SU-DHL-6 (cell line): ENCODE measurements at regions not wholly inside any gene's neighbourhood (a gene's known extent, or its start where the extent isn't known, plus 50 kb on each side); places are given as distances from the start of the nearest gene placed in this dataset.
"Not testable (repeated sequence)": the region's sequence is repeated elsewhere in the genome, so short reads cannot be mapped to it uniquely, and the experiment has no call there.

ENCODE experiments used
- H2AFZ ChIP-seq: fragments of 200-600 bp; sonication (generic); 2 replicates; pipeline ENCODE4 v1.6.1; 2014; ENCODE audit warnings: low read depth, mild to moderate bottlenecking, moderate library complexity, mixed read lengths, antibody characterized with exemption, low read length; ENCODE audit not compliant: severe bottlenecking
- H3F3A ChIP-seq: fragments of 200-600 bp; shearing (Covaris generic); 2 replicates; pipeline ENCODE4 v1.6.0; 2016; ENCODE audit warnings: antibody characterized with exemption, mild to moderate bottlenecking; ENCODE audit not compliant: insufficient read depth
- H3K27ac ChIP-seq: fragments of 200-600 bp; sonication (generic); 2 replicates; pipeline ENCODE4 v1.5.1; 2016; ENCODE audit warnings: low read depth, mild to moderate bottlenecking, low read length, moderate library complexity, mixed read lengths
- H3K27me3 ChIP-seq: fragments of 200-600 bp; sonication (generic), shearing (Covaris generic); 2 replicates; pipeline ENCODE4 v1.6.0; 2014; ENCODE audit warnings: mild to moderate bottlenecking, low read length
- H3K36me3 ChIP-seq: fragments of 200-600 bp; sonication (generic); 2 replicates; pipeline ENCODE4 v1.6.1; 2014; ENCODE audit warnings: mild to moderate bottlenecking, low read length, mixed read lengths
- H3K4me2 ChIP-seq: fragments of 300-600, 200-600 bp; shearing (Covaris generic), sonication (generic); 2 replicates; pipeline ENCODE4 v1.6.0; 2014; ENCODE audit warnings: low read length, low read depth, mild to moderate bottlenecking; ENCODE audit not compliant: poor library complexity, severe bottlenecking
- H3K4me3 ChIP-seq: fragments of 200-600 bp; sonication (generic); 2 replicates; pipeline ENCODE4 v1.5.1; 2014; ENCODE audit warnings: antibody characterized with exemption, low read length, mild to moderate bottlenecking, mixed read lengths; ENCODE audit not compliant: insufficient read depth, poor library complexity, severe bottlenecking
- H3K79me2 ChIP-seq: fragments of 200-600 bp; sonication (generic); 2 replicates; pipeline ENCODE4 v1.6.1; 2014; ENCODE audit warnings: mild to moderate bottlenecking, low read length, moderate library complexity; ENCODE audit not compliant: insufficient read depth
- H3K9ac ChIP-seq: fragments of 200-600 bp; sonication (generic); 2 replicates; pipeline ENCODE4 v1.7.0; 2014; ENCODE audit warnings: mild to moderate bottlenecking, low read length
- H3K9me2 ChIP-seq: fragments of 200-600 bp; sonication (generic); replicated peaks from 2 replicates; pipeline ENCODE4 v1.6.1; 2014; ENCODE audit warnings: low read length; ENCODE audit not compliant: insufficient read depth
- H3K9me3 ChIP-seq: fragments of 200-600 bp; sonication (generic); 2 replicates; pipeline ENCODE4 v1.6.1; 2014; ENCODE audit warnings: low read length, mixed read lengths; ENCODE audit not compliant: insufficient read depth
- H4K20me1 ChIP-seq: fragments of 200-600 bp; sonication (generic); 2 replicates; pipeline ENCODE4 v1.6.1; 2014; ENCODE audit warnings: low read depth, mild to moderate bottlenecking, antibody characterized with exemption, low read length, moderate library complexity, mixed read lengths
- EZH2phosphoT487 ChIP-seq: fragments of 200-600 bp; sonication (generic), shearing (Covaris generic); conservative IDR thresholded peaks from 2 replicates; pipeline ENCODE4 v1.6.1; 2018; ENCODE audit warnings: mild to moderate bottlenecking, antibody characterized with exemption, low read length, moderate library complexity, mixed read lengths
- TF ChIP-seq, protein P1 (sequence below): fragments of 200-600 bp; sonication (generic); IDR thresholded peaks from one replicate; pipeline ENCODE4 v1.5.1; 2017; ENCODE audit warnings: antibody characterized with exemption, mild to moderate bottlenecking, low read length, moderate library complexity; ENCODE audit not compliant: insufficient read depth, poor library complexity, severe bottlenecking

DNA sequence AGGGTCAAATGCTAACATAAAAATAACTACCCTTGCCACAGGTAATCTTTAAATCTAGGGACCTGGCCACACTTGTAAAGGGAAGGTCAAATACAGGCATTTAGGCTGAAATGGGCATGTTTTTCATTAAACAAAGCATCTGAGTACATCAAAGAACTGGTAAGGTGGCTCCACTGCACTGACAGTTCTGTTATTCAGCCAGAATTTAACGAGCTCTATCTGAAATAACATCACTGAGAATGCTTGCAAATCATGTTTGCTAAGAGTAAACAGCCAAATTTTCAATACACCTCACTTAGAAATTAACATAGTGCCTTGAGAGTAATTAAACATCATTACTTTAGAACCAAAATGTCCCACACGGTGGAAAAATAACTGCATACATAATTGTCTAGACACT, 118.9 kb downstream of the MTHFS start:
- Histone ChIP-seq H3K4me2 (no peak overlapping the region), H3K4me3 (no peak overlapping the region), H3K27ac (no peak overlapping the region), H3K9ac (no peak overlapping the region), H4K20me1 (no peaks in the 10 kb centered on the region), H2AFZ (no peak overlapping the region), H3K9me2 (no peaks in the 10 kb centered on the region), H3K9me3 (no peaks in the 10 kb centered on the region), H3K36me3 (no peaks in the 10 kb centered on the region), H3K27me3 (no peaks in the 10 kb centered on the region), H3K79me2 (no peaks in the 10 kb centered on the region), H3F3A (no peaks in the 10 kb centered on the region)
- no peak for TF ChIP-seq EZH2phosphoT487
- TF ChIP-seq, protein P1, sequence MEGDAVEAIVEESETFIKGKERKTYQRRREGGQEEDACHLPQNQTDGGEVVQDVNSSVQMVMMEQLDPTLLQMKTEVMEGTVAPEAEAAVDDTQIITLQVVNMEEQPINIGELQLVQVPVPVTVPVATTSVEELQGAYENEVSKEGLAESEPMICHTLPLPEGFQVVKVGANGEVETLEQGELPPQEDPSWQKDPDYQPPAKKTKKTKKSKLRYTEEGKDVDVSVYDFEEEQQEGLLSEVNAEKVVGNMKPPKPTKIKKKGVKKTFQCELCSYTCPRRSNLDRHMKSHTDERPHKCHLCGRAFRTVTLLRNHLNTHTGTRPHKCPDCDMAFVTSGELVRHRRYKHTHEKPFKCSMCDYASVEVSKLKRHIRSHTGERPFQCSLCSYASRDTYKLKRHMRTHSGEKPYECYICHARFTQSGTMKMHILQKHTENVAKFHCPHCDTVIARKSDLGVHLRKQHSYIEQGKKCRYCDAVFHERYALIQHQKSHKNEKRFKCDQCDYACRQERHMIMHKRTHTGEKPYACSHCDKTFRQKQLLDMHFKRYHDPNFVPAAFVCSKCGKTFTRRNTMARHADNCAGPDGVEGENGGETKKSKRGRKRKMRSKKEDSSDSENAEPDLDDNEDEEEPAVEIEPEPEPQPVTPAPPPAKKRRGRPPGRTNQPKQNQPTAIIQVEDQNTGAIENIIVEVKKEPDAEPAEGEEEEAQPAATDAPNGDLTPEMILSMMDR: no peak

DNA sequence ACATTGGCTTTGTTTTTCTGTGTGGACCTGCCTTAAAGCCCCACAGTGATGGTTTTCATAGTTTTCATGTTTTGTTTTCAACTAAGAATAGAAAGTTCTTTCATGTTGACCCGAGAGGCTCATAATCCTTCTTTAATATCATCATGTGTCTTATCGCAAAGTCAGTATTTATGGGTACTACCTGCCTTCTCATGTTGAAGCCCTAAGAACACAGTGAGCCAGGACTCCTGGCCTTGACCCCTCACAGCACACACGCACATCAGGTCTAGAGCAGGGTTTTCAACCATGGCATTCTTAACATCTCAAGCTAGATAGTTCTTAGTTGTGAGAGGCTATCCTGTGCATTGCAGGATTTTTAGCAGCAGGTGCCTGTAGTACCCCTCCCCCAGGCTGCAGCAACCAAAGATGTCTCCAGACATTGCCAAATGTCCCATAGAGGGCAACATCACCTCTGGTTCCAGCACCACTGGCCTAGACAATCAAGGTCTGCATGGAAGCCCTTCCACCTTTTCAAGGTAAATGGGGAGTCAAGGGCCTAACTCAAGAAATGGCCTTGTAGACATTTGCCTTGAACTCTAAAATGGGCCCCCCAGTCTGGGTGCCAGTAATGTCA, 118.3 kb downstream of the MTHFS start:
- H3K27me3 ChIP-seq: no peaks in the 10 kb centered on the region
- no peak overlapping the region for H3K4me3 ChIP-seq
- no peaks in the 10 kb centered on the region for H4K20me1 ChIP-seq
- no peaks in the 10 kb centered on the region for H3K9me2 ChIP-seq
- no peaks in the 10 kb centered on the region for H3K36me3 ChIP-seq
- no peaks in the 10 kb centered on the region for H3F3A ChIP-seq
- H2AFZ ChIP-seq: no peak overlapping the region
- H3K9me3 ChIP-seq: no peaks in the 10 kb centered on the region
- no peak overlapping the region for H3K9ac ChIP-seq
- TF ChIP-seq, protein P1: no peak
- TF ChIP-seq EZH2phosphoT487: no peak
- H3K4me2 ChIP-seq: no peak overlapping the region
- H3K27ac ChIP-seq: no peak overlapping the region
- no peaks in the 10 kb centered on the region for H3K79me2 ChIP-seq

DNA sequence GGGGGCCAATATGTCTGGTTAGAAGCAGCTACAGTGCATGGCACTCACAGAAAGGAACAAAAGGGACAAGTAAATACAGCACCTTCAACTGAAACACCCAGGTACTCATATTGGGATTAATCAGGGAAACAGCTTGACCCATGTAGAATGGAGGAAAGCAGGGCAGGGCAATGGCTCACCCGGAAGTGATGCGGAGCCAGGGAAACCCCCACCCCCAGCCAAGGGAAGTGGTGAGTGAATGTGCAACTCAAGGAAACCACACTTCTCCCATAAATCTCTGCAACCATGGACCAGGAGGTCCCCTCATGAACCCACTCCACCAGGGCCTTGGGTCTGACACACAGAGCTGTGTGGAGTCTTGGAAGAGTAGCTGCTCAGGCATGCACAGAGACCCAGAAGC, 117.1 kb downstream of the MTHFS start:
- Histone ChIP-seq H3K4me2 (no peak overlapping the region), H3K27ac (no peak overlapping the region), H2AFZ (no peak overlapping the region), H3K9ac (no peak overlapping the region), H3K9me3 (no peaks in the 10 kb centered on the region), H3F3A (no peaks in the 10 kb centered on the region), H3K27me3 (no peaks in the 10 kb centered on the region), H3K4me3 (no peak overlapping the region), H4K20me1 (no peaks in the 10 kb centered on the region), H3K36me3 (no peaks in the 10 kb centered on the region), H3K79me2 (no peaks in the 10 kb centered on the region), H3K9me2 (no peaks in the 10 kb centered on the region)
- TF ChIP-seq EZH2phosphoT487: no peak
- TF ChIP-seq, protein P1: no peak

DNA sequence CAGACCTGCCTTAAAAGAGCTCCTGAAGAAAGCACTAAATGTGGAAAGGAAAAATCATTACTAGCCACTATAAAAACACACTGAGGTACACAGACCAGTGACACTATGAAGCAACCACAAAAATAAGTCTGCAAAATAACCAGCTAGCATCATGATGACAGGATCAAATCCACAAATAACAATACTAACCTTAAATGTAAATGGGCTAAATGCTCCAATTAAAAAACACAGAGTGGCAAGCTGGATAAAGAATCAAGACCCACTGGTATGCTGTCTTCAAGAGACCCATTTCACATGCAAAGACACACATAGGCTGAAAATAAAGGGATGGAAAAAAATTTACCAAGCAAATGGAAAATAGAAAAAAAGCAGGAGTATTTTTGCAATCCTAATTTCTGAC, 114.5 kb downstream of the MTHFS start:
- H4K20me1 ChIP-seq, H3K27me3 ChIP-seq, H3K9ac ChIP-seq, H3F3A ChIP-seq, H3K27ac ChIP-seq, H3K79me2 ChIP-seq, H3K36me3 ChIP-seq, H3K9me2 ChIP-seq, H3K4me2 ChIP-seq, H3K9me3 ChIP-seq, H3K4me3 ChIP-seq, H2AFZ ChIP-seq: not testable (repeated sequence)
